BE2C (cell line): ENCODE measurements at regions not wholly inside any gene's neighbourhood (a gene's known extent, or its start where the extent isn't known, plus 50 kb on each side); places are given as distances from the start of the nearest gene placed in this dataset.
"Not testable (repeated sequence)": the region's sequence is repeated elsewhere in the genome, so short reads cannot be mapped to it uniquely, and the experiment has no call there.

Source experiments
- DNase-seq: peaks from one replicate; pipeline ENCODE4 v3.0.0-alpha.2; 2020
- H3K27me3 ChIP-seq: fragments of 250-450 bp; sonication (Bioruptor Pico); 2 replicates; pipeline ENCODE4 v1.5.1; 2020; ENCODE audit warnings: mild to moderate bottlenecking
- H3K36me3 ChIP-seq: fragments of 250-450 bp; sonication (Bioruptor Pico); 2 replicates; pipeline ENCODE4 v1.5.1; 2020; ENCODE audit warnings: mild to moderate bottlenecking
- H3K4me1 ChIP-seq: fragments of 250-450 bp; sonication (Bioruptor Pico); 2 replicates; pipeline ENCODE4 v1.5.1; 2020
- H3K4me3 ChIP-seq: 2 replicates; pipeline ENCODE4 v1.5.1; 2011; ENCODE audit warnings: low read depth, low read length
- H3K9me3 ChIP-seq: fragments of 250-450 bp; sonication (Bioruptor Pico); 2 replicates; pipeline ENCODE4 v1.5.1; 2020
- TF ChIP-seq, protein P1 (sequence below): IDR thresholded peaks from 2 replicates; pipeline ENCODE4 v1.5.1; 2012; ENCODE audit warnings: mild to moderate bottlenecking, low read depth, low read length

DNA sequence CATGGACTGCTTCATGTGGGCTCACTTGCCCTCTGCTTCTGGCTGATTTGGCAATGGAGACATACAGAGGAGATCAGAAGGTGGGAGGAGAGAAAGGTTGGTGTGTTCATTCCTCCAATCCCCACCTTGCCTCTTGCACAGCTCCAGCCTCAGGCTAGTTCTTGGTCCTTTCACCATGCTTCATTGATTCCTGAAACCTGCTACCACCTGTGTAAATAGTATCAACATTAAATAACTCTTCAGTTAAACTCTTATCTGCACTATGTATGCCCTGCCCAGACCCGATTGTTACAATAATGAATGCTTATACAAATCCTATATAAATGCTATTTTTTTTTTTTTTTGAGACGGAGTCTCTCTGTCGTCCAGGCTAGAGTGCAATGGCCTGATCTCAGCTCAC is 174.5 kb downstream of the CD83 start:
- H3K27me3 ChIP-seq, result no peaks in the 10 kb centered on the region
- H3K36me3 ChIP-seq, result no peaks in the 10 kb centered on the region
- no peak for DNase-seq
- H3K9me3 ChIP-seq, result no peaks in the 10 kb centered on the region
- H3K4me3 ChIP-seq, result no peak overlapping the region
- no peaks in the 10 kb centered on the region for H3K4me1 ChIP-seq
- TF ChIP-seq, protein P1, sequence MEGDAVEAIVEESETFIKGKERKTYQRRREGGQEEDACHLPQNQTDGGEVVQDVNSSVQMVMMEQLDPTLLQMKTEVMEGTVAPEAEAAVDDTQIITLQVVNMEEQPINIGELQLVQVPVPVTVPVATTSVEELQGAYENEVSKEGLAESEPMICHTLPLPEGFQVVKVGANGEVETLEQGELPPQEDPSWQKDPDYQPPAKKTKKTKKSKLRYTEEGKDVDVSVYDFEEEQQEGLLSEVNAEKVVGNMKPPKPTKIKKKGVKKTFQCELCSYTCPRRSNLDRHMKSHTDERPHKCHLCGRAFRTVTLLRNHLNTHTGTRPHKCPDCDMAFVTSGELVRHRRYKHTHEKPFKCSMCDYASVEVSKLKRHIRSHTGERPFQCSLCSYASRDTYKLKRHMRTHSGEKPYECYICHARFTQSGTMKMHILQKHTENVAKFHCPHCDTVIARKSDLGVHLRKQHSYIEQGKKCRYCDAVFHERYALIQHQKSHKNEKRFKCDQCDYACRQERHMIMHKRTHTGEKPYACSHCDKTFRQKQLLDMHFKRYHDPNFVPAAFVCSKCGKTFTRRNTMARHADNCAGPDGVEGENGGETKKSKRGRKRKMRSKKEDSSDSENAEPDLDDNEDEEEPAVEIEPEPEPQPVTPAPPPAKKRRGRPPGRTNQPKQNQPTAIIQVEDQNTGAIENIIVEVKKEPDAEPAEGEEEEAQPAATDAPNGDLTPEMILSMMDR, result no peak

DNA sequence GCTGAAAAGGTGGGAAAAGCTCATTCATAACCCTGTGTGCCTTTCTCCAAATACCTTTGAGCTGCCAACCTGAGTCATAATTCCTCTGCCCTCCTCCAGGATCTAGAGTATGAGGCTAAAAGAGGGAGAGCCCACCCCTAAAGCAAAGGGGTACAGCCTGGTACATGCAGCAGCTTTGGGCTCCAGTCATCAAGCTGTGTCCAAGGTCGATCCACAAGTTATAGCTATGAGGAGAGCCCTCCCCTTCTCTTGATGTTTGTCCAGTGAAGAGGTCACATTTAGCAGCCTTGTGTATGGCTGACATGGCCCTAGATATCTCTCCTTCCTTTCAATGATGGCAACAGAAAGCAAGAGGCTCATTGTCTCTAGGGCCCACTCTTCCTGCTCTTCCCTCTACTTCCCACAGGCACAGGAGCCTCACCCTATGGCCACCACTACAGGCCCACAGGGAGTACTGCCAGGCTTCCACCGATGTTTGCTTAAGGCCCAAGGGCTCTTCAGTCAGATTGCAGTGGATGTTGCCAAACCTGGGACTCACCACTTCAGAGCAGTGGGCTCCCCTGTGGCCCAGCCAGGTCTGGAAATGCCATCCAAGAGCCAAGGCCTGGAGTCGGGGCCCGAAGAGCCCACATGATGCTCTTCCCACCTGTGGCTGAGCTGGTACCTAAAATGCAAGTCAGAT is 176.8 kb downstream of the CD83 start:
- DNase-seq, result no peak
- H3K4me1 ChIP-seq, result no peaks in the 10 kb centered on the region
- TF ChIP-seq, protein P1, result no peak

DNA sequence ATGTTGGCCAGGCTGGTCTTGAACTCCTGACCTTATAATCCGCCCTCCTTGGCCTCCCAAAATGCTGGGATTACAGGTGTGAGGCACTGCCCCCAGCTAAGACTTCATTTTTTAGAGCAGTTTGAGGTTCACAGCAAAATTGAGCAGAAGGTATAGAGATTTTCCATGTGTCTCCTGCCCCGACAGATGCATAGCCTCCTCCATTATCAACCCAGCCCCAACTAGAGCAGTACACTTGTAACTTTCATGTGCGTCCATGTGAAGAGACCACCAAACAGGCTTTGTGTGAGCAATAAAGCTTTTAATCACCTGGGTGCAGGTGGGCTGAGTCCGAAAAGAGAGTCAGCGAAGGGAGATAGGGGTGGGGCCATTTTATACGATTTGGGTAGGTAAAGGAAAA is 179.1 kb downstream of the CD83 start:
- not testable (repeated sequence) for H3K4me3 ChIP-seq, H3K4me1 ChIP-seq, H3K36me3 ChIP-seq, H3K27me3 ChIP-seq, DNase-seq, H3K9me3 ChIP-seq

More for the DNA sequence above, 176.8 kb downstream of the CD83 start:
- Histone ChIP-seq H3K9me3 (no peaks in the 10 kb centered on the region), H3K4me3 (no peak overlapping the region), H3K27me3 (no peaks in the 10 kb centered on the region), H3K36me3 (no peaks in the 10 kb centered on the region)

DNA sequence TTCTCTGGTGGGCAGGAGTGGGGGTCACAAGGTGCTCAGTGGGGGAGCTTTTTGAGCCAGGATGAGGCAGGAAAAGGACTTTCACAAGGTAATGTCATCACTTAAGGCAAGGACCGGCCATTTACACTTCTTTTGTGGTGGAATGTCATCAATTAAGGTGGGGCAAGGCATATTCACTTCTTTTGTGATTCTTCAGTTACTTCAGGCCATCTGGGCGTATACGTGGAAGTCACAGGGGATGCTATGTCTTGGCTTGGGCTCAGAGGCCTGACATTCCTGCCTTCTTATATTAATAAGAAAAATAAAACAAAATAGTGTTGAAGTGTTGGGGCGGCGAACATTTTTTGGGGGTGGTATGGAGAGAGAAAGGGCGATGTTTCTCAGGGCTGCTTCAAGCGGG is 179.5 kb downstream of the CD83 start:
- H3K36me3 ChIP-seq, H3K27me3 ChIP-seq: not testable (repeated sequence)

DNA sequence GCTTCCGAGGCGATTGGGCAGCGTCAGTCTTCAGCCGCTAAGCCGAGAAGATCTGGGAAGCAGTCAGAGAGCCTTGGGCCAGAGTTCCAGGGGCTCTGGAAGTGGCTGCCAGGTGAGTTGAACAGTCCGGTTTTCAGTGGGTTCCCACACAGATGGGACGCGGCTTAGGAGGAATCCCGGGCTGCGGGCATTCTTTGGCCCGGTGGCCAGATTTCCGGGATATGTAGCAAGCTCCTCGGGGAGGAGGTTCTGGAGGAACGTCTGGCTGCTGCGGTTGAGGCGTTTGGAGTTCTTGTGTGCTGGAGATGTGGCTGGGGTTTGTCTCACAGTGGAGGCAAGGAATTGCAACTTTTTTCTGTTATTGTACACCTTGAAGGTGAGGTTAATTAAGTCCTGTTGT is 182.6 kb downstream of the CD83 start:
- not testable (repeated sequence) for H3K36me3 ChIP-seq, H3K27me3 ChIP-seq, H3K4me1 ChIP-seq, H3K9me3 ChIP-seq, H3K4me3 ChIP-seq, DNase-seq

More for the DNA sequence above, 179.5 kb downstream of the CD83 start:
- not testable (repeated sequence) for H3K9me3 ChIP-seq, H3K4me1 ChIP-seq, H3K4me3 ChIP-seq, DNase-seq

DNA sequence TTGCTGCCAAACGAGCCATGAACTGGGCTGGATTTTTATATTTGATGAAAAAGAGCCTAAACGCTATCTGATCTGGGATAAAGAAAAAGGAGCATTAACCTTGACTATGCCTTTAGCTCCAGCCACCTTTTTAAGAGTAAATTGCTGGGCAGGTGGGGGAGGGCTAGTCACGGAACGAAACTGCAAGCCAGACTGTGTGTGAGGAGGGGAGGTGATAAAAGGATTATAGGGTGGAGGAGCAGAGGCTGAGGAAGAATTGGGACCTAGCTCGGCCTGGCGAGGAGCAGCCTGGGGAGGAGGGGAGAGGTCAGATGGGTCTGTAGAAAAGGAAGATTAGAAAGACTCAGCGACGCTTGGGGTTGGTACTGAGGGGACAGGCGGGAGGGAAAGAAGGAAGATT is 183.1 kb downstream of the CD83 start:
- H3K4me1 ChIP-seq, H3K9me3 ChIP-seq, H3K27me3 ChIP-seq, H3K36me3 ChIP-seq, H3K4me3 ChIP-seq, DNase-seq: not testable (repeated sequence)

DNA sequence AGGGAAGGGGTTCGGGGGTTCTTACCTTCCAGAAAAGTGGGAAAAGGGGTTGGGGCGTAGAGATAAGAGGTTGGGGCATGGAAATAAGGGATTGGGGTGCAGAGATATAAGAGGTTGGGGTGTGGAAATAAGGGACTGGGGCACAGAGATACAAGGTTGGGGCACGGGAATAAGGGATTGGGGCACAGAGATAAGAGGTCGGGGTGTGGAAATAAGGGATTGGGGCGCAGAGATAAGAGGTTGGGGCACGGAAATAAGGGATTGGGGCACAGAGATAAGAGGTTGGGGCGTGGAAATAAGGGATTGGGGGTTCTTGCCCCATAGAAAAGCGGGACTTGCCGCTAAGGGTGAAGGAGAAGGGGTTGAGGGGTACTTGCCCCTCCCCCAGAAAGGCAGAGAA is 183.9 kb downstream of the CD83 start:
- H3K36me3 ChIP-seq, DNase-seq, H3K9me3 ChIP-seq, H3K27me3 ChIP-seq, H3K4me1 ChIP-seq, H3K4me3 ChIP-seq: not testable (repeated sequence)

DNA sequence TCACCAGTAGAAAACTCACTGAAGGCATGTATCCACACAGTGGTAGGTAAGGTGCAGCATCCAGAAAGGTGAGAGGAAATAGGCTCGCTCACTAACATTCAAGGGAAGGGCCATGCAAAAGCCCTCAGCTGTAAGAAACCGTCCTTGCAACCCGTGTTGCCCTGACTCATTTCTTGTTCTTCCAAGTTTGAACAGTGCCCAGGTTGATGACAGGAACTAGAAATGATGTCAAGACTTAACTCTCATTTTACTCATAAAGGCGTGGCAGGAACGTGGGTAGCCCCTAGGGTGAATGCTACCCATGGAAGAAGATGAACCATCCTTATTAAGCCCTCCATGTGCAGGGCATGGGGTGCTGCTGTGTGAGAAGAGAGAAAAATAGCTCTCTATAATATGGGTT is 187.6 kb downstream of the CD83 start:
- Histone ChIP-seq H3K4me3 (no peak overlapping the region), H3K36me3 (no peaks in the 10 kb centered on the region), H3K4me1 (no peaks in the 10 kb centered on the region), H3K27me3 (no peaks in the 10 kb centered on the region), H3K9me3 (no peaks in the 10 kb centered on the region)
- no peak for DNase-seq
- TF ChIP-seq, protein P1, result no peak

DNA sequence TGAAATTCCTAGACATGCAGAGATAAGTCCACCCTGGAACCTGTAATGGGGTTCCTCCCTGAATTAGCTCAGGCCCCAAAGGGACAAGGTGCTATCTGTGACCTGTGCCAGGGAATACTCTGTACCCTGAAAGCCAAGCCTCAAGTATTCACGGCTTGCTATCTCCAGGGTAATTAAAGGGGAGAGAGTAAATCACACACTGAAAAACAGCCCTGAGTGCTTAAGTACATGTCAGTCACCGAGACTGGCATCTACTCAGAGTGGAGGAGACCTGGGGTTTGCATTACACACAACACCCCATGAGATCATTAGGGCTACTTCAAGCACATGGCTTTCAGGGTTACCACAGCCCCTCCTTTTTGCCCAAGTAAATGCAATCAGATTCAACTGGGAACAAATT is 188.1 kb downstream of the CD83 start:
- Histone ChIP-seq H3K4me1 (no peaks in the 10 kb centered on the region), H3K9me3 (no peaks in the 10 kb centered on the region), H3K4me3 (no peak overlapping the region), H3K36me3 (no peaks in the 10 kb centered on the region), H3K27me3 (no peaks in the 10 kb centered on the region)
- no peak for DNase-seq
- TF ChIP-seq, protein P1, result no peak
